NB4 (cell line): ENCODE measurements at regions not wholly inside any gene's neighbourhood (a gene's known extent, or its start where the extent isn't known, plus 50 kb on each side); places are given as distances from the start of the nearest gene placed in this dataset.

Experiments
- MYC ChIP-seq: IDR thresholded peaks from 2 replicates; pipeline ENCODE4 v1.6.1; 2011; ENCODE audit warnings: low read depth, low read length
- POLR2A ChIP-seq: IDR thresholded peaks from 2 replicates; pipeline ENCODE4 v1.6.1; 2011; ENCODE audit warnings: mild to moderate bottlenecking; ENCODE audit not compliant: insufficient read length; ENCODE audit errors: extremely low read depth
- TF ChIP-seq, protein P1 (sequence below): IDR thresholded peaks from one replicate; pipeline ENCODE4 v1.5.1; 2012; ENCODE audit warnings: low read depth, low read length
- TF ChIP-seq, protein P2 (sequence below): IDR thresholded peaks from 2 replicates; pipeline ENCODE4 v1.6.1; 2011; ENCODE audit warnings: low read depth, low read length

DNA sequence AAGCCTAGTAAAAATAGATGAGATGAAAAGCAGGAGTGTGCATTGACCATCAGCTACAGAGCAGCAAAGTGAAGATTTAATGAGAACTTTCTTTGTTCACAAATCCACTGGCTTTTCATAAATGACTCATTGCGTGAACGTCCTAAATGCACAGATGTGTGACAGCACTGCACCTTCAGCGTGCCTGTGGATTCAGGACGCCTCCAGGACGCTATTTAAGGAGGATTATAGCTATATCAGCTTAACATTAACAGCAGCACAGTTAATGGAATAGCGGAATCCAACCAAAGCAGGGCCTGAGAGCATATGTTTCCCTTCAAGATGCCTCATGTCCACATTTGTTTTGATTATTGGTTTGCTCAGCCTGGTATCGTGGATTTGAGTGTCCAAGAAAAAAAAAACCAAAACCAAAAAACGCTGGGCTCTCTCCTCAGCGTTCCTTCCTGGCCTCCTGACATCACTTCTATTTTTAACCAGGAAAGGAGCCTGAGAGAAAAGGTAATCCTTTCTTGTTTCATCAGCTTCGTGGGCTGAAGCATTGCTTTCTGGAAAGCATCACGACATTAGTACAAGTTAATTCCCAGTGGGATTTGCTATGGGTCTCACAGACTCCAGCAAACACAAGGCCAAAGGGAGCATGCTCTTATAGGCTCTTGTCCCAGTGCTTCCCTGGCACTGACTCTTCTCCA lies 447.0 kb upstream of the SMIM21 start:
- TF ChIP-seq, protein P1, sequence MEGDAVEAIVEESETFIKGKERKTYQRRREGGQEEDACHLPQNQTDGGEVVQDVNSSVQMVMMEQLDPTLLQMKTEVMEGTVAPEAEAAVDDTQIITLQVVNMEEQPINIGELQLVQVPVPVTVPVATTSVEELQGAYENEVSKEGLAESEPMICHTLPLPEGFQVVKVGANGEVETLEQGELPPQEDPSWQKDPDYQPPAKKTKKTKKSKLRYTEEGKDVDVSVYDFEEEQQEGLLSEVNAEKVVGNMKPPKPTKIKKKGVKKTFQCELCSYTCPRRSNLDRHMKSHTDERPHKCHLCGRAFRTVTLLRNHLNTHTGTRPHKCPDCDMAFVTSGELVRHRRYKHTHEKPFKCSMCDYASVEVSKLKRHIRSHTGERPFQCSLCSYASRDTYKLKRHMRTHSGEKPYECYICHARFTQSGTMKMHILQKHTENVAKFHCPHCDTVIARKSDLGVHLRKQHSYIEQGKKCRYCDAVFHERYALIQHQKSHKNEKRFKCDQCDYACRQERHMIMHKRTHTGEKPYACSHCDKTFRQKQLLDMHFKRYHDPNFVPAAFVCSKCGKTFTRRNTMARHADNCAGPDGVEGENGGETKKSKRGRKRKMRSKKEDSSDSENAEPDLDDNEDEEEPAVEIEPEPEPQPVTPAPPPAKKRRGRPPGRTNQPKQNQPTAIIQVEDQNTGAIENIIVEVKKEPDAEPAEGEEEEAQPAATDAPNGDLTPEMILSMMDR: no peak
- TF ChIP-seq, protein P2, sequence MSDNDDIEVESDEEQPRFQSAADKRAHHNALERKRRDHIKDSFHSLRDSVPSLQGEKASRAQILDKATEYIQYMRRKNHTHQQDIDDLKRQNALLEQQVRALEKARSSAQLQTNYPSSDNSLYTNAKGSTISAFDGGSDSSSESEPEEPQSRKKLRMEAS: no peak
- TF ChIP-seq POLR2A (no peak), MYC (no peak)
